ENCODE measurements at regions not wholly inside any gene's neighbourhood (a gene's known extent, or its start where the extent isn't known, plus 50 kb on each side); places are given as distances from the start of the nearest gene placed in this dataset.
A peak's percentile ranks its signal among the peaks of the same experiment; 100 is the strongest.
"Not testable (repeated sequence)": the region's sequence is repeated elsewhere in the genome, so short reads cannot be mapped to it uniquely, and the experiment has no call there.

DNA sequence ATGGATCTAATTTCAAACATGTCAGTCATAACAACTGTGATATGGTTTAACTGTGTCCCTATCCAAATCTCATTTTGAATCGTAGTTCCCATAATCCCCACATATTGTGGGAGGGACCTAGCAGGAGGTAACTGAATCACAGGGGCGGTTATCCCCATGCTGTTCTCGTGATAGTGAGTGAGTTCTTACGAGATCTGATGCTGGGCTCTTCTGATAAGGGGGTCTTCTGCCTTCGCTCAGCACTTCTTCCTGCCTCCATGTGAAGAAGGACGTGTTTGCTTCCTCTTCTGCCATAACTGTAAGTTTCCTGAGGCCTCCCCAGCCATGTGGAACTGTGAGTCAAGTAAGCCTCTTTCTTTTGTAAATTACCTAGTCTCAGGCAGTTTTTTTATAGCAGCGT, 138.0 kb upstream of the PCGF5 start:
- DNase-seq (ENCODE audit: low read depth, low spot score): no peak

DNA sequence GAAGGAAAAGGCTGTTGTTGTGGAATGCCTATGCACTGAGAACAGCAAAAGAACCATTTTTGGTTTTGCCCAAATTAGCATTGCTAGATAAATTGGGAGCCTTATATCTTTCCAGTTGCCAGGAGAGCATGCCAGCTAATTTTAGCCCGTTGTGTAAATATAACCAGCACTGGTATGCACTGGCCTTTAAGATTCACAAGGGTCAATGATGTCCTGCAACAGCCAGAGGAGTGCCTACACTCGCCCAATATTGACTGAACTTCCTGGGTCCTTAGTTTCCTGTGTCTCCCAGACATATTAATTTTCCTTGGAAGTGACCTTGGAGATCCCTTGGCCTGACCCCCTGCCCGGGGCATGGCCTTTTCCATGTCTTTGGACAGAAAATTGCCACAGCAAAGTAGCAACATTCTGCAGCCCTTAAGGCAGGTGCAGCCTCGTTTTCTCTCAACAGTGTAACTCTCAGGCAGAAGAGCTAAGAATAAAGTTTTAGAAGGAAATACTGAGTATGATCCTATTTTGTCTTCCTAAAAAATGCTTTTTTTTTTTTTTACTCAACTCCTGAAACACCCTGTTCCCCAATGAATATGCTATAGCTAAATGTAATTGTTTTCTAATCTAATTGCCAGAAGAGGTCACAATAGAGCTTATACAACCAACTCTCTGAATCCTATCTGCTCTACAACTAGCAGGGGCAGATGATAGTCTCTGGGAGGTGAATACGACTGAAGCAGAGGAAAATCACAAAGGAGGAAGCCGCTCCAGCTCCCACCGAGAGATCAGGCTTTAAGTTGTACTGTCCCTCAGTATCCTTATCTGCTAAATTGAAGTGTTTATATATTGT, 131.9 kb upstream of the PCGF5 start:
- DNase-seq (ENCODE audit: low read depth, low spot score): no peak

DNA sequence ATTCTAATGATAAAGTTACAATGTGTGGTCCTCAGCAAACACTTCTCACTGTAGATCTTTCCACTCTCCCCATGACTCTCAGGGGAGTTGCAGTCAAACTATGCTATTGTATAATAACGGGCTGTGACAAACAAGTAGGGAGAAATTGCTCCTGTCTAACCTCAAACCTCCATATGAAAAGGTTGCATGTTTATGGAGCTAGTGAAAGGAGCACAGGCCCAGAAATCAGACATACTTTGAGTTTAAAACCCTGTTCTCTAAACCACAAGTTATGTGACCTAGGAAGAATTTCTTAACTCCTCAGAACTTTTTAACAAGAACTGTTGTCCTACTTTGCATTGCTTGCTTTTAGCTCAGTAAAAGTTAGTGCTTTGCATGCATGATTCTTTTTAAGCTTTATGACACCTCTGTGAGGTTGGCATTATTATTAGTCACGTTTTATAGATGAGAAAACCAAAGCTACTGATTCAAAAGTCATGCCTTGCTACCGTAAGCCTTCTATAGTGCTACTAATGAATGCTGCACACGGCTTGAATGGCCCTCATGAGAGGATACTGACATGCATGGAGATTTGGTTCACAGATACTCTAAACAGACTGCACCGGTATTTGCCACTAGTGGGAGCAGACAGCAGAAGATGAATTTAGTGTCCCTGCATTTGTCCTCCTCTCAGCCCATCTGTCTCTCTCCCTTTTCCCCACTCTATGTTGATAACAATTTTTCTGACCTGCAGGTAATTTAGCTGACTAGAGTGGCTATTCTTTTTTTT, 129.5 kb upstream of the PCGF5 start:
- no peak for DNase-seq (ENCODE audit: low read depth, low spot score)

DNA sequence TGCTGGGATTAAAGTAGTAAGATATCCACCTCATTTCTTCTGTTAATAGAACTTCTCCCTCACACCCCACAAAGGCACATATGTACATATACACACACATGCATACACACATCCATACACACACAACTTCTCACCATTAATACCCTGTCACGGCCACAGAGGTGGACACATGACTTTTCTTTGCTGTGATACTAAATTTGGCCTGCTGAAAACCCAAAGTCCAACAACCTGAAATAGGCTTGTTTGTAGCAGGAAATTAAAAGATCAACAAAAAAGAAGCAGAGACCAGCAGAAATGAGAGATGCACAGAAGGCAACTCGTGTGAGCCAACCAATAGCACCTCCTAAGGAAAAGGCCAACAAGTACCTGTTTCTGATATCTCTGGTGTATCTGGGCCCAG, 128.7 kb upstream of the PCGF5 start:
- DNase-seq (ENCODE audit: low read depth, low spot score): no peak

DNA sequence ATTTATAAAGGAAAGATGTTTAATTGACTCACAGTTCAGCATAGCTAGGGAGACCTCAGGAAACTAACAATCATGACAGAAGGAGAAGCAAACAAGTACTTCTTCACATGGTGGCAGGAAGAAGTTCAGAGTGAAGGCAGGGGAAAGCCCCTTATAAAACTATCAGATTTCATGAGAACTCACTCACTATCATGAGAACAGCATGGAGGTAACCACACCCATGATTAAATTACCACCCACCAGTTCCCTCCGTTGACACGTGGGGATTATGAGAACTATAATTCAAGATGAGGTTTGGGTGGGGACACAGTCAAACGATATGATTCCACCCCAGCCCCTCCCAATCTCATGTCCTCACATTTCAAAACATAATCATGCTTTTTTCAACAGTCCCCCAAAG, 124.2 kb upstream of the PCGF5 start:
- no peak for DNase-seq (ENCODE audit: low read depth, low spot score)

DNA sequence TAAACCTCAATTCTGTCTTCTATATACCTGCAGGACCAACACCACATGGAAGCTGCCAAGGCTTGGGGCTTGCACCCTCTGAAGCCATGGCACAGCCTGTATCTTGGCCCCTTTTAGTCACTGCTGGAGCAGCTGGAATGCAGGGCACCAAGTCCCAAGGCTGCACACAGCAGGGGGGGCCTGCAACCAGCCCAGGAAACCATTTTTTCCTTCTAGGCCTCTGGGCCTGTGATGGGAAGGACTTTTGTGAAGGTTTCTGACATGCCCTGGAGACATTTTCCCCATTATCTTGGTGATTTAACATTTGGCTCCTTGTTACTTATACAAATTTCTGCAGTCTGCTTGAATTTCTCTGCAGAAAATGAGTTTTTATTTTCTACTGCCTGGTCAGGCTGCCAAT, 123.2 kb upstream of the PCGF5 start:
- no peak for DNase-seq (ENCODE audit: low read depth, low spot score)

DNA sequence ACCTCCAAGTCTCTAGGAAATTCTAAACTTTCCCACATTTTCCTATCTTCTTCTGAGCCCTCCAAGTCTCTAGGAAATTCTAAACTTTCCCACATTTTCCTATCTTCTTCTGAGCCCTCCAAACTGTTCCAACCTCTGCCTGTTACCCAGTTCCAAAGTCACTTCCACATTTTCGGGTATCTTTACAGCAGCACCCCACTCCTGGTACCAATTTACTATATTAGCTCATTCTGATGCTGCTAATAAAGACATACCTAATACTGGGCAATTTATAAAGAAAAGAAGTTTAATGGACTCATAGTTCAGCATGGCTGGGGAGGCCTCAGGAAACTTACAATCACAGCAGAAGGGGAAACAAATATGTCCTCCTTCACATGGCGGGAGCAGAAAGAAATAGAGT, 122.4 kb upstream of the PCGF5 start:
- not testable (repeated sequence) for DNase-seq (ENCODE audit: low read depth, low spot score)

DNA sequence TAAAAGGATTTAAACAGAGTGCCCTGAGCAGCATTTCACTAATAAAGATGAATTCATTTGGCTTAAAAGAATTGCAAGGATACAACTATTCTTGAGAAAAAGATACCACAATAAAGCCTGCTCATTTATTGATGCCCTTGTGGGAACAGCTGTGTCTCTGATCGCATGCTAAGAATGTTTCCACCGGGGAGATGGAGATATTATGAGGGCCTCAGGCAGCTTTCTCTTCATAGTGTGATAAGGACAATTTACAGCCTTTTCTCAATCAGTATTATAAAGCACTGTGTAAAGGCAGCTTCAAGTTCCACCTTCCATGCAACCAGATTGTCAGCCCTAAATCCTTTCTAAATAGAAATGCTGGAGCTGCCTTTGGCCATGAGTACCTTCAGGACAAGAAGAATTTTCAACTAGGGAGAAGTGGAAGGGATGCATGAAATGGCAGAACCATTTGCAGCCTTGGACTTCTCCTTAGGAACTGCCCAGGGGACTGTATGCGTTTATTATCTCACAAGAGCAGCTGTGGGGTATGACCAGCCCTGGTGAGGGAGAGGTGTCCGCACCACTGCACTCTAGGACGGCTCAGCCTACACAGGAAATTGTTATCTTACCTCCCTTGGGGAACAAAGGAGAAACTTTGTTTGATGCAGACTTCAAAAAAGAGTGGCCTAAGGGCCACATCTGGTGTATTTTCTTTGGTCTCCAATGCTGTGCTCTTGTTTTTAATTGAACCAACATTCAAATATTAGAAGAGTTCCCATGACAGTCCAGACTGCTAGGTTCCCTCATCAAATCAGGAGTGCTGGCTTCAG, 116.9 kb upstream of the PCGF5 start:
- DNase-seq (ENCODE audit: low read depth, low spot score): peak; percentile 19

DNA sequence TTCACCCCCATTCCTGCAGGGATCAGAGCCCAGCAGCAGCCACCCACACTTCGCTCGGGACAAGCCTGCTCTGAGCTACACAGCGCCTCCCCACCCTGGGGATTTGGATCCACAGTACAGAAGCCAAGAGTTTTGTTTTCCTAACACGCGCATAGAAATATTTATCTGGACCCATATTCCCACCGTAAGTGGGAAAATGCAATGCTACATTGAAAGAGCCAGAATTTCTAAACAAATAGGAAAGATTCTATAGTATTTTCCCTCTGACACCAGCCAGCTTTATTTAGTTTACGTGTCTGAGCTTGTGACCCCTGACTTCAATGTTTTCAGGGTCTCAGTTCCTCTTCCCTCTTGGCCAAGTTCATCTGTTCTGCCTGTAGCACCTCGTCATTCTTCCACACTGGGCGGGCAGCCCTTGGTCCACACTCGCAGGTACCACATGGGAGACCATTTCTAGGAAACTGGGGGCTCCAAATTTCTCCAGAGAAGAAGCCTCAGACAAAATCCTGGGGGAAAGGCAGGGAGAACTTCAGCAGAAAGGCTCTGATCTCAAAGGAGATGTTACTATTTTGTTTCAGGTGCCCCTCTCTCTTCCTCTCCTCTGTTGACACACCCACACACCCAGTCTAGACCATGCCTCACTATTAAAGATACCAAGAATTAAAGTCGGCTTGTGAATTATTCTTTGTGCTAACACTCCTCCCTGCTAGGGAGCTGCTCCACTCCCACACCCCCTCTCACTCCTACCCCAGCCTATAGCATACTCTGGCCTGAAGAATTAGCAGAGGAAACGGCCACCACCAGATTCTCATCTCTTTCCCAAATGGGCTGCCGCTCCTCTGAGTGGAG, 116.0 kb upstream of the PCGF5 start:
- DNase-seq (ENCODE audit: low read depth, low spot score): no peak

DNA sequence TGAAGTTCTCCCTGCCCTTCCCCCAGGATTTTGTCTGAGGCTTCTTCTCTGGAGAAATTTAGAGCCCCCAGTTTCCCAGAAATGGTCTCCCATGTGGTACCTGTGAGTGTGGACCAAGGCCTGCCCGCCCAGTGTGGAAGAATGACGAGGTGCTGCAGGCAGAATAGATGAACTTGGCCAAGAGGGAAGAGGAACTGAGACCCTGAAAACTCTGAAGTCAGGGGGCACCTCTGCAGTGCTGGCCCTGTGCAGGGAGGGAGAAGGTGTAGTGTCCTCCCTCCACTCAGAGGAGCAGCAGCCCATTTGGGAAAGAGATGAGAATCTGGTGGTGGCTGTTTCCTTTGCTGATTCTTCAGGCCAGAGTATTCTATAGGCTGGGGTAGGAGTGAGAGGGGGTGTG, 115.2 kb upstream of the PCGF5 start:
- no peak for DNase-seq (ENCODE audit: low read depth, low spot score)

DNA sequence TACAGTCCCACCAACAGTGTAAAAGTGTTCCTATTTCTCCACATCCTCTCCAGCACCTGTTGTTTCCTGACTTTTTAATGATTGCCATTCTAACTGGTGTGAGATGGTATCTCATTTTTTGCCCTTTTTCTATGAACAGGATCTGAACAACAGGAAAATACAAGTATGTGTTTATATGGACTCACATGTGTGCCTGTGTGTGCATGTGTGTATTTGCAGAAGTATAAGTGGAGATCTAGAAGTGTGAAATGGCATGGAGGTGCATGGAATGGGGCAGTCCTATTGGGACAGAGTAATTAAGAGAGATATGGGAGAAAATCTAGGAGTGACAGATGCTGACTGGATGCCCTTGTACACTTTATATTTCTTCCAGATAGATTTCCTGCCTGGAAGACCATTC, 111.6 kb upstream of the PCGF5 start:
- DNase-seq (ENCODE audit: low read depth, low spot score): no peak

DNA sequence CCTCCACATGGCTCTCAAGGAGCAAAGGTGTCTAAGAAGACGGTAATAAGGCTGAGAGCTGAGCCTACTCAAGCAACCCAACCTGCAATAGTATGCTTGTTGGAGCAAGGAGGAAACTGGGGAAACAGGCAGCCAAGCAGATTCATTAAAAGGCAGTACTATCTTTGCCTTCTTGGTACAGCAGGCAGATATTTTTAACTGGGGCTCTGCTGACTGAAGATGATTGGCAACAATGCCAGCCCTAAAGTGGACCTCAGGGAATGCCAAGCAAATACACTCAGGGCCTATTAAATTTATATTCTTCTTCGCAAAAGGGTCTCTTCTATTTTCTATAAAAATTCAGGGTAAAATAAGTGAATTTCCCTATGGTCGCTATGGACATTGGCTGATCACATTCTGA, 109.4 kb upstream of the PCGF5 start:
- DNase-seq (ENCODE audit: low read depth, low spot score): no peak

DNA sequence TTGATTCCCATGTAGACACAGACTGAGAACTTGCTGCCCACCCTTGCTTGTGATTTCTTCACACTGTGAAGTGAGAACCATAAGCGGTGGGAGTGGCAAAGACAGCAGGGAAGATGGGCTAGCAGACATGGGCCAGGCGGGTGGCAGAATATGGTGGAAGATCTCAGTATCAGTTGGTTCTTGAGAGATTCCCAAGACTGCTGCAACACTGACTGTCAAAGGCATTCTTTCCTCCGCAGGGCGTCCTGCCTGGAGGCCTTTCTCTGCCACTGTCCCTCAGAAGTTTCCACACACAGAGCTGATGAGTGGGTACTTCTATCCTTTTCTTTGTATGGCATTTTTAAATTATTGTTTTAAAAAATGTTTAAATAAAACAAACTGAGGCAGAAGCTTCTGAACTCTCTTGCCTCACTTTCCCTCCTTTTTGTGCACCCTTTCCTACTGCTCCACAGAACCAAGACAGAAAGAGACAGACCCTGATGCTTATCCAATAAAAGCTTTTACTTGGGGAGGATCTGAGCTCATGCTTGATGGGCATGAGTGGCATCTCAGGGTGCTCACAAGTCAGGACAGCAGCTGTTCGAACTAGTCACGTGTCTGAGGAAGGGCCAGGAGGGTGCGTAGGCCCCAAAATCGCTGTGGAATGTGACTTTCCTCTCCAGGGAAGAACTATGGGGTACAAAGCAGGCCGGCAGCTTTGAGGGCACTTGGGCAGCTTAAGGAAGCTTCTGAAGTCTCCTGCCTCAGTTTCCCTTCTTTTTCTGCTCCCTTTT, 104.7 kb upstream of the PCGF5 start:
- no peak for DNase-seq (ENCODE audit: low read depth, low spot score)

DNA sequence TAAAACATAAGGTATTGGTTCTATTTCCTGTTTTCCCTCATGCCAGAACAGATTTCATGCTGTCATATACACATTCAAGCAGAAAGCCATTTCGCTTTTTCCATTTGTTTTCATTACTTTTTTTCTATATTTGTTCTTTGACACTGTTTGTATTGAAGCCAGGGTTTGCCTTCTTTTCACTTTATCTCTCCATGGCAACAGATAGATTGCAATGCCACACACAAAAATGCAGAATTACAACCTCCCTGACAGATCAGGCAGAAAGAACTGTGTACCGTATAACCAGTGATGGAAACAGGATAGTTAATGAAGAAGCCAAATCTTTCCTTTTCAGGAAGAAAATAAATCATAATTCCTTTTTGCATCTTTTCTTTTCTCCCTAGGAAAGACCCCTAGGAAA, 103.0 kb upstream of the PCGF5 start:
- DNase-seq (ENCODE audit: low read depth, low spot score): no peak

DNA sequence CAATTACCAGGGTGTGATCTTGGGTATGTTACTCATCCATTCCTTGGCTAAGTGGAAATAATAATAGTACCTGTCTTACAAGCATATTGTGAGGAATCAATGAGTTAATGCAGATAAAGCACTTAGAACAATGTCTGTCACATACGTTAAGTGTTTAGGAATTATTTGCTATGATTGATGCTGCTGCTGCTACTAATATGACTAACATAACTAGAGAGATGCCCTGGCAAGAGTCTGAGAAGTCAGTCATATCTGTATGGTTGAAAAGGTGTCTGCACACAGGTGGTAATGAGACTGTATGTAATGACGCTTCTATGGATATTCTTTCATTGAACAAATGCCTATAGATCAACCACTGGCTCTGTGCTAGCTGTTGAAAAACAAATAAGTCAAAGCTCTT, 100.1 kb upstream of the PCGF5 start:
- no peak for DNase-seq (ENCODE audit: low read depth, low spot score)

DNA sequence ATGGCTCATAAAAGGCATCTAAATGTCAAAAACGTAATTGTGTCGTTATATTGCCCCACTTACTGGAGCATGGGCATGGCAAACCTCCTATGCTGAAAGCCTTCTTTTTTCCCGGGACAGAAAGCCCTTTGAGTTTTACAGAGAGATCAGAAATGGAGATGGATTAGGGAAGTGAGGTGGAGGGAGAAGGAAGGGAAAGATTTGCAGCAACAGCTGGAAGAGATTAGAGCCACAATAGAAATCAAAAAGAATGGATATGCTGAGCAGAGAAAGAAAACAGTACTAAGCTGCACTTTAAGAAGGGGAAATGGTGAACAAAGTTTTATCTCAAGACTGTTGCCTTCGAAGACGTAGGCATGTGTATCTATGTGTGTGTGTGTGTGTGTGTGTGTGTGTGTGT, 97.2 kb upstream of the PCGF5 start:
- no peak for DNase-seq (ENCODE audit: low read depth, low spot score)

DNA sequence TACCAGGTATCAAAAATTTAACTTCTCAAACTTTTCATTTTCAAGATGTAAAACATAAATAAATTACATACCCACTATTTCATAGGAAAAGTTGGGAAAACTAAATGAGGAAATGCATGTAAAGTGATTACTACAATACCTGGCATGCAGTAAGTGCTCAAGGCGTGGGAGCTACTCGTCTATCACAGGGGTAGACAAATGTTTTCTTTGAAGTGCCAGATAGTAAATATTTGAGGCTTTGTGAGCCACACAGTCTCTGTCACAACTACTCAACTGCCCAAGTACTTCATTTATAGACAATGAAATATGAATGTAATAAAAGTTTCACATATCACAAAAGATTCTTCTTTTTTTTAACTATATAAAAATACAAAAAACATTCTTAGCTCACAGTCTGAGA, 96.4 kb upstream of the PCGF5 start:
- no peak for DNase-seq (ENCODE audit: low read depth, low spot score)

DNA sequence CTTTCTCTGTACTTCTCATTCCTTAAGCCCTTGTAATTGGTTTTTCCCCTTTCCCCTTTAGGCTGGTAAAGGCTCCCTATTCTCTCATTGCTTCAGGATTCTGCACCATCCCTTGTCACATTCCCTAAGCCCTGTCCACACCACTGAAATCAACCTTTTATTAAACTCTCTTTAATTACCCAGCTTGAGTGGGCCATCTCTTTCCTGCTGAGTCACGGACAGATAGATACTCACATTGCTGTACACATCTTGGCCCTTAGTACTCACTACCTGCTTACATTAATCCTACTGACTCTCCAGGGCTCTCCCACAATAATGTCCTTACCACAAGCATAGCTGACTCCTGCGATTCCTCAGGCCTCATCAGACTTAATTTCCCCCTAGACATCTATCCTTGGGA, 94.0 kb upstream of the PCGF5 start:
- no peak for DNase-seq (ENCODE audit: low read depth, low spot score)

DNA sequence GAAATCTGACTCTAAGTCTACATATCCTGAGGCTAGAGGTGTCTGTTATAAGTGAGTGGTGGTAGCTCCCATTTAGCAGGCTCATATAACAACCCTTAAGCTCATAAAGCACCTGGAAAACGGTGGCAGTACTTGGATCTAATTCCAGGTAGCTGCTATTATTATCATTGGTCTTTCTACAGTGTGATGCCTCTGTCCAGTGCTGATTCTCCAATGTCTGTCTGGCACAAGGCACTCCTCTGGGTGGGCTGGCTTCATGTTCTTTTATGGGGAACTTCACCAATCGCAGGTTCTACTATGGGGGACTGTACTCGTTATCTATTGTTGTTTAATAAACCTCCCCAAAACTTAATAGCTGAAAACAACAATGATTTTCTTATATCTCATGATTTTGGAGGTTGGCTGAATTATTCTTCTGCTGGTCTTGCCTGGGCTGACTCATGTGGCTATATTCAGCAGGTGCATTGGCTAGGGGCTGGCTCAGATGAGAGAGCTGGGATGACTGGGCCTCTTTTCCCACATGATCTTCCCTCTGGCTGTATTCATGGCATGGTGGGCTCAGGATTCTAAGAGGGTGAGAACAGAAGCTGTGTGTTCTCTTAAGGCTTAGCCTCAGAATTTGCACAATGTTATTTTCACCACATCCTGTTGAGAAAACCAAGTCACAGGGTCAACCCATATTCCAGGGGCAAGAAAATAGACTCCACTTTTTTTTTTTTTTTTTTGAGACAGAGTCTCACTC, 93.0 kb upstream of the PCGF5 start:
- DNase-seq (ENCODE audit: low read depth, low spot score): no peak

DNA sequence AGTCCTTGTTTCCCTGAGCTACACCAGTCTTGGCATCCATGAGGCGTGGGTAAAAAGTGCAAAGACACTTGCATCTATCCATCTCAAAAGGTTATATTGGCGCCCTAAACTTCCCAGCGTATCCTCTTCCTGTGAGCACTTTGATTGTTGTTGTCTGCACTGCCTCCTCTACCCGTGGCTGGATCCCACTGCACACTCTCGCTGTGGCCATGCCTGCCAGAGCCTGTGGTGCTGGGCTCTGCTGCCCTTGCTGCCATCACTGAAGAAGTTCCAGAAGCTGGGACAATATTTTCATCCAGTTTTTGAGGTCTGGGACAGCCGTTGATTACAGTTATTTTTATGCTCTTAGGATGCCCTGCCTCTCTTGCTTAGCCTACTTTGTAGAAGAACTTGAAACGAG, 85.3 kb upstream of the PCGF5 start:
- DNase-seq (ENCODE audit: low read depth, low spot score): no peak

Data from ELF-1 (cell line).